HepG2 (cell line): ENCODE measurements at regions not wholly inside any gene's neighbourhood (a gene's known extent, or its start where the extent isn't known, plus 50 kb on each side); places are given as distances from the start of the nearest gene placed in this dataset.

Experiments
- CBX5 ChIP-seq: sonication (generic); formaldehyde crosslinking; IDR thresholded peaks from 2 replicates; pipeline ENCODE4 v1.4.0; 2020; ENCODE audit warnings: missing genetic modification reagents, borderline replicate concordance
- DNMT3B ChIP-seq: conservative IDR thresholded peaks from 2 replicates; pipeline ENCODE4 v1.6.1; 2016; ENCODE audit warnings: missing biosample characterization, control low read depth
- EZH2 ChIP-seq: conservative IDR thresholded peaks from 2 replicates; pipeline ENCODE4 v1.6.1; 2012; ENCODE audit warnings: mild to moderate bottlenecking, low read depth, low read length, moderate library complexity
- KAT8 ChIP-seq: IDR thresholded peaks from 2 replicates; pipeline ENCODE4 v1.6.1; 2016; ENCODE audit warnings: missing genetic modification reagents, missing compliant biosample characterization
- MED13 ChIP-seq: sonication (generic); formaldehyde crosslinking; IDR thresholded peaks from 2 replicates; pipeline ENCODE4 v1.5.0; 2020; ENCODE audit warnings: missing genetic modification reagents
- MTF2 ChIP-seq: sonication (generic); formaldehyde crosslinking; IDR thresholded peaks from 2 replicates; pipeline ENCODE4 v1.5.0; 2020; ENCODE audit warnings: missing genetic modification reagents, borderline replicate concordance
- PLSCR1 ChIP-seq: sonication (generic); formaldehyde crosslinking; IDR thresholded peaks from 2 replicates; pipeline ENCODE4 v1.5.0; 2020; ENCODE audit warnings: missing genetic modification reagents, mild to moderate bottlenecking, borderline replicate concordance
- SIN3B ChIP-seq: fragments of 150-350 bp; IDR thresholded peaks from 2 replicates; pipeline ENCODE4 v1.6.1; 2014; ENCODE audit warnings: low read length
- SMAD3 ChIP-seq: sonication (generic); formaldehyde crosslinking; IDR thresholded peaks from 2 replicates; pipeline ENCODE4 v1.4.0; 2020; ENCODE audit warnings: missing genetic modification reagents
- ZNF124 ChIP-seq: sonication (generic); formaldehyde crosslinking; IDR thresholded peaks from 2 replicates; pipeline ENCODE4 v1.4.0; 2020; ENCODE audit warnings: missing genetic modification reagents
- ZNF326 ChIP-seq: sonication (generic); formaldehyde crosslinking; IDR thresholded peaks from 2 replicates; pipeline ENCODE4 v1.4.0; 2020; ENCODE audit warnings: missing genetic modification reagents, borderline replicate concordance
- ZNF34 ChIP-seq: sonication (generic); formaldehyde crosslinking; IDR thresholded peaks from 2 replicates; pipeline ENCODE4 v1.4.0; 2020; ENCODE audit warnings: mild to moderate bottlenecking, missing genetic modification reagents, borderline replicate concordance
- ZNF569 ChIP-seq: sonication (generic); formaldehyde crosslinking; IDR thresholded peaks from 2 replicates; pipeline ENCODE4 v1.5.0; 2020; ENCODE audit warnings: mild to moderate bottlenecking, missing genetic modification reagents, moderate library complexity, borderline replicate concordance
- ZNF672 ChIP-seq: sonication (generic); formaldehyde crosslinking; IDR thresholded peaks from 2 replicates; pipeline ENCODE4 v1.8.1; 2022; ENCODE audit warnings: missing genetic modification reagents
- ZUFSP ChIP-seq: sonication (generic); formaldehyde crosslinking; IDR thresholded peaks from 2 replicates; pipeline ENCODE4 v1.9.0; 2021; ENCODE audit warnings: missing genetic modification reagents, mild to moderate bottlenecking, borderline replicate concordance
- TF ChIP-seq, protein P1 (sequence below): sonication (generic); formaldehyde crosslinking; IDR thresholded peaks from 2 replicates; pipeline ENCODE4 v1.5.1; 2020; ENCODE audit warnings: missing genetic modification reagents, mild to moderate bottlenecking, borderline replicate concordance
- TF ChIP-seq, protein P2 (sequence below): sonication (generic); formaldehyde crosslinking; IDR thresholded peaks from 2 replicates; pipeline ENCODE4 v1.4.0; 2020; ENCODE audit warnings: mild to moderate bottlenecking, missing genetic modification reagents
- TF ChIP-seq, protein P3 (sequence below): sonication (generic); formaldehyde crosslinking; IDR thresholded peaks from 2 replicates; pipeline ENCODE4 v1.4.0; 2020; ENCODE audit warnings: missing genetic modification reagents, borderline replicate concordance
- TF ChIP-seq, protein P4 (sequence below): IDR thresholded peaks from 2 replicates; pipeline ENCODE4 v1.6.1; 2016; ENCODE audit warnings: control low read depth
- TF ChIP-seq, protein P5 (sequence below): sonication (generic); formaldehyde crosslinking; IDR thresholded peaks from 2 replicates; pipeline ENCODE4 v1.4.0; 2020; ENCODE audit warnings: mild to moderate bottlenecking, low read depth, missing genetic modification reagents

- TF ChIP-seq ZNF672 = no peak
- TF ChIP-seq PLSCR1 (CRISPR knock-in tag) = no peak
- TF ChIP-seq, protein P1, sequence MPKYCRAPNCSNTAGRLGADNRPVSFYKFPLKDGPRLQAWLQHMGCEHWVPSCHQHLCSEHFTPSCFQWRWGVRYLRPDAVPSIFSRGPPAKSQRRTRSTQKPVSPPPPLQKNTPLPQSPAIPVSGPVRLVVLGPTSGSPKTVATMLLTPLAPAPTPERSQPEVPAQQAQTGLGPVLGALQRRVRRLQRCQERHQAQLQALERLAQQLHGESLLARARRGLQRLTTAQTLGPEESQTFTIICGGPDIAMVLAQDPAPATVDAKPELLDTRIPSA (CRISPR knock-in tag) = no peak
- 0 out of 2 replicates have a peak, but pooled peaks have one; percentile 55 for TF ChIP-seq ZNF124
- TF ChIP-seq MTF2 (CRISPR knock-in tag) = no peak
- TF ChIP-seq, protein P2, sequence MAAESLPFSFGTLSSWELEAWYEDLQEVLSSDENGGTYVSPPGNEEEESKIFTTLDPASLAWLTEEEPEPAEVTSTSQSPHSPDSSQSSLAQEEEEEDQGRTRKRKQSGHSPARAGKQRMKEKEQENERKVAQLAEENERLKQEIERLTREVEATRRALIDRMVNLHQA = no peak
- no peak for TF ChIP-seq ZUFSP (CRISPR knock-in tag)
- TF ChIP-seq EZH2 = no peak
- TF ChIP-seq, protein P3, sequence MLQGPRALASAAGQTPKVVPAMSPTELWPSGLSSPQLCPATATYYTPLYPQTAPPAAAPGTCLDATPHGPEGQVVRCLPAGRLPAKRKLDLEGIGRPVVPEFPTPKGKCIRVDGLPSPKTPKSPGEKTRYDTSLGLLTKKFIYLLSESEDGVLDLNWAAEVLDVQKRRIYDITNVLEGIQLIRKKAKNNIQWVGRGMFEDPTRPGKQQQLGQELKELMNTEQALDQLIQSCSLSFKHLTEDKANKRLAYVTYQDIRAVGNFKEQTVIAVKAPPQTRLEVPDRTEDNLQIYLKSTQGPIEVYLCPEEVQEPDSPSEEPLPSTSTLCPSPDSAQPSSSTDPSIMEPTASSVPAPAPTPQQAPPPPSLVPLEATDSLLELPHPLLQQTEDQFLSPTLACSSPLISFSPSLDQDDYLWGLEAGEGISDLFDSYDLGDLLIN (CRISPR knock-in tag) = no peak
- no peak for TF ChIP-seq MED13 (CRISPR knock-in tag)
- no peak for TF ChIP-seq ZNF569
- no peak for TF ChIP-seq CBX5
- peak; percentile 52; the same call in 1 of the 2 replicates for TF ChIP-seq SMAD3 (CRISPR knock-in tag)
- no peak for TF ChIP-seq ZNF34 (CRISPR knock-in tag)
- TF ChIP-seq DNMT3B (CRISPR knock-in tag) = no peak
- no peak for TF ChIP-seq ZNF326 (CRISPR knock-in tag)
- TF ChIP-seq SIN3B = no peak
- TF ChIP-seq KAT8 (CRISPR knock-in tag) = peak; percentile 60; the same call in 1 of the 2 replicates
- TF ChIP-seq, protein P4, sequence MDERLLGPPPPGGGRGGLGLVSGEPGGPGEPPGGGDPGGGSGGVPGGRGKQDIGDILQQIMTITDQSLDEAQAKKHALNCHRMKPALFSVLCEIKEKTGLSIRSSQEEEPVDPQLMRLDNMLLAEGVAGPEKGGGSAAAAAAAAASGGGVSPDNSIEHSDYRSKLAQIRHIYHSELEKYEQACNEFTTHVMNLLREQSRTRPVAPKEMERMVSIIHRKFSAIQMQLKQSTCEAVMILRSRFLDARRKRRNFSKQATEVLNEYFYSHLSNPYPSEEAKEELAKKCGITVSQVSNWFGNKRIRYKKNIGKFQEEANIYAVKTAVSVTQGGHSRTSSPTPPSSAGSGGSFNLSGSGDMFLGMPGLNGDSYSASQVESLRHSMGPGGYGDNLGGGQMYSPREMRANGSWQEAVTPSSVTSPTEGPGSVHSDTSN (CRISPR knock-in tag) = no peak
- TF ChIP-seq, protein P5, sequence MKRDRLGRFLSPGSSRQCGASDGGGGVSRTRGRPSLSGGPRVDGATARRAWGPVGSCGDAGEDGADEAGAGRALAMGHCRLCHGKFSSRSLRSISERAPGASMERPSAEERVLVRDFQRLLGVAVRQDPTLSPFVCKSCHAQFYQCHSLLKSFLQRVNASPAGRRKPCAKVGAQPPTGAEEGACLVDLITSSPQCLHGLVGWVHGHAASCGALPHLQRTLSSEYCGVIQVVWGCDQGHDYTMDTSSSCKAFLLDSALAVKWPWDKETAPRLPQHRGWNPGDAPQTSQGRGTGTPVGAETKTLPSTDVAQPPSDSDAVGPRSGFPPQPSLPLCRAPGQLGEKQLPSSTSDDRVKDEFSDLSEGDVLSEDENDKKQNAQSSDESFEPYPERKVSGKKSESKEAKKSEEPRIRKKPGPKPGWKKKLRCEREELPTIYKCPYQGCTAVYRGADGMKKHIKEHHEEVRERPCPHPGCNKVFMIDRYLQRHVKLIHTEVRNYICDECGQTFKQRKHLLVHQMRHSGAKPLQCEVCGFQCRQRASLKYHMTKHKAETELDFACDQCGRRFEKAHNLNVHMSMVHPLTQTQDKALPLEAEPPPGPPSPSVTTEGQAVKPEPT = no peak
Observed at GRCh38 chr12:58765653-58766512, 154.4 kb downstream of the LRIG3 start (continued).
